ENCODE measurements at regions not wholly inside any gene's neighbourhood (a gene's known extent, or its start where the extent isn't known, plus 50 kb on each side); places are given as distances from the start of the nearest gene placed in this dataset.
"Not testable (repeated sequence)": the region's sequence is repeated elsewhere in the genome, so short reads cannot be mapped to it uniquely, and the experiment has no call there.

- H3K4me3 ChIP-seq (ENCODE audit: low read depth, low read length): no peak overlapping the region
- TF ChIP-seq CTCF (IDR thresholded peaks at IDR 0.05; ENCODE audit: low read depth, low read length, missing control alignments): peak; percentile 72
- in situ Hi-C loops (cut with HindIII; ENCODE audit: low sequenced_read_pairs): loop anchor here (5.0 kb wide), 1 partner anchor 34 kb away; no protein-coding TSS in a partner anchor
- DNase-seq (ENCODE audit: low read depth): no peak
Observed at GRCh38 chr2:17148407-17149145, 369.7 kb downstream of the RAD51AP2 start.

- H3K4me3 ChIP-seq (ENCODE audit: low read depth, low read length): no peak overlapping the region
- no peak for TF ChIP-seq CTCF (IDR thresholded peaks at IDR 0.05; ENCODE audit: low read depth, low read length, missing control alignments)
- in situ Hi-C loops (cut with HindIII; ENCODE audit: low sequenced_read_pairs): loop anchor here (5.0 kb wide), 1 partner anchor 36 kb away; no protein-coding TSS in a partner anchor
- DNase-seq (ENCODE audit: low read depth): no peak
Observed at GRCh38 chr2:17146358-17146757, 371.9 kb downstream of the RAD51AP2 start.

- no peak for DNase-seq (ENCODE audit: low read depth)
- no peak overlapping the region for H3K4me3 ChIP-seq (ENCODE audit: low read depth, low read length)
- in situ Hi-C loops (cut with HindIII; ENCODE audit: low sequenced_read_pairs): no loop called here
- no peak for TF ChIP-seq CTCF (IDR thresholded peaks at IDR 0.05; ENCODE audit: low read depth, low read length, missing control alignments)
Observed at GRCh38 chr2:17136877-17137276, 381.4 kb downstream of the RAD51AP2 start.

GRCh38 chr2:17136231-17136630, 382.0 kb downstream of the RAD51AP2 start:
- TF ChIP-seq CTCF (IDR thresholded peaks at IDR 0.05; ENCODE audit: low read depth, low read length, missing control alignments): no peak
- DNase-seq (ENCODE audit: low read depth): no peak
- in situ Hi-C loops (cut with HindIII; ENCODE audit: low sequenced_read_pairs): no loop called here
- no peak overlapping the region for H3K4me3 ChIP-seq (ENCODE audit: low read depth, low read length)

- no peak for DNase-seq (ENCODE audit: low read depth)
- H3K4me3 ChIP-seq (ENCODE audit: low read depth, low read length): no peak overlapping the region
- in situ Hi-C loops (cut with HindIII; ENCODE audit: low sequenced_read_pairs): no loop called here
- no peak for TF ChIP-seq CTCF (IDR thresholded peaks at IDR 0.05; ENCODE audit: low read depth, low read length, missing control alignments)
Observed at GRCh38 chr2:17135619-17136018, 382.6 kb downstream of the RAD51AP2 start.

GRCh38 chr2:17133052-17133671, 385.1 kb downstream of the RAD51AP2 start:
- H3K4me3 ChIP-seq (ENCODE audit: low read depth, low read length): no peak overlapping the region
- in situ Hi-C loops (cut with HindIII; ENCODE audit: low sequenced_read_pairs): no loop called here
- TF ChIP-seq CTCF (IDR thresholded peaks at IDR 0.05; ENCODE audit: low read depth, low read length, missing control alignments): no peak
- no peak for DNase-seq (ENCODE audit: low read depth)

- in situ Hi-C loops (cut with HindIII; ENCODE audit: low sequenced_read_pairs); DNase-seq (ENCODE audit: low read depth); H3K4me3 ChIP-seq (ENCODE audit: low read depth, low read length): not testable (repeated sequence)
Observed at GRCh38 chr2:17130627-17131026, 387.6 kb downstream of the RAD51AP2 start.
